ENCODE measurements at regions not wholly inside any gene's neighbourhood (a gene's known extent, or its start where the extent isn't known, plus 50 kb on each side); places are given as distances from the start of the nearest gene placed in this dataset.

DNA sequence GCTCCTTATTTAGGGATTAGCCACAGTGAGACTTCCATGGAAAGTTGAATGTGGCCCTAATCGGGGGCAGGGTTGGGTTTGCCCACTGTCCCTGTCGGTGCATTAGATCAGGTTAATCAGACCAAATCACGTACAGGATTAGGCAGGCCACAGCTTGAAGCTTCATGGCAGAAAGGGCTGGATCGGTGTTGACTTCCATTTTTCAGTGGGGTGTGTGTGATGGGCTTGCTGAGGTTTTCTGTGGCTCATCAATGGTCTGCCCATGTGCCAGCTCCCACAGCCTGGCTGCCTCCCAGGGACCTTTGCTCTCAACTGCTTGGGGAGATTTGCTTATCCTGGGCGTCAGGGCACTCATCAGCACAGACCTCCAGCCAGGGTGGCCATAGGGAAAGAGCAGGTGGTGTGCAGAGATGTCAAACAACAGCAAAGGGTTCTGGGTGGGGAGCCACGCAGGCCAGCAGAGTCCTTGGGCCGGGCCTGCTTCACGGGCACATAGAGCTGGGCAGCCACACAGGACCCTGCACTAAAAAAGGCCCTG is 130.7 kb downstream of the TFAP2C start:
- TF ChIP-seq, protein P1, sequence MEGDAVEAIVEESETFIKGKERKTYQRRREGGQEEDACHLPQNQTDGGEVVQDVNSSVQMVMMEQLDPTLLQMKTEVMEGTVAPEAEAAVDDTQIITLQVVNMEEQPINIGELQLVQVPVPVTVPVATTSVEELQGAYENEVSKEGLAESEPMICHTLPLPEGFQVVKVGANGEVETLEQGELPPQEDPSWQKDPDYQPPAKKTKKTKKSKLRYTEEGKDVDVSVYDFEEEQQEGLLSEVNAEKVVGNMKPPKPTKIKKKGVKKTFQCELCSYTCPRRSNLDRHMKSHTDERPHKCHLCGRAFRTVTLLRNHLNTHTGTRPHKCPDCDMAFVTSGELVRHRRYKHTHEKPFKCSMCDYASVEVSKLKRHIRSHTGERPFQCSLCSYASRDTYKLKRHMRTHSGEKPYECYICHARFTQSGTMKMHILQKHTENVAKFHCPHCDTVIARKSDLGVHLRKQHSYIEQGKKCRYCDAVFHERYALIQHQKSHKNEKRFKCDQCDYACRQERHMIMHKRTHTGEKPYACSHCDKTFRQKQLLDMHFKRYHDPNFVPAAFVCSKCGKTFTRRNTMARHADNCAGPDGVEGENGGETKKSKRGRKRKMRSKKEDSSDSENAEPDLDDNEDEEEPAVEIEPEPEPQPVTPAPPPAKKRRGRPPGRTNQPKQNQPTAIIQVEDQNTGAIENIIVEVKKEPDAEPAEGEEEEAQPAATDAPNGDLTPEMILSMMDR (IDR thresholded peaks at IDR 0.05) = no peak
- TF ChIP-seq ZFX (IDR thresholded peaks at IDR 0.05; ENCODE audit: borderline replicate concordance) = no peak
- no peak overlapping the region for H3K27ac ChIP-seq

DNA sequence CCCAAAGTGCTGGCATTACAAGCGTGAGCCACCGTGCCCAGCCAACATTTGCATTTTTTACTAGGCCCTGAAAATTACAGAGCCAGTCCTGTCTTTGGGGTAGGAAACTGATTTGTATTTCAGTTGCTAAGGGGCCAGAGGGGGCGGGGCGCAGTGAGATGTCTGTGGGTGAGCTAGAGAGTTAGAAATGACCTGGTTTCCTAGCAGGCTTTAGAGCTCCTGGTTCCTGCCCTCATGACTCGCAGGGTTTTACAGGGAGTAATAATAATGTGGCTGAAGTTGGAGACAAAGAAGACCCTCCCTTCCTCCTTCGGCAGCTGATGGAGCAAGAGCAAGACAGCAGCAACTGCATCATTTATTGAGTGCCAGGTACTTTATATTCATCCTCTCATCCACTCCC is 131.5 kb downstream of the TFAP2C start:
- H3K27ac ChIP-seq = no peak overlapping the region
- TF ChIP-seq ZFX (IDR thresholded peaks at IDR 0.05; ENCODE audit: borderline replicate concordance) = no peak
- TF ChIP-seq, protein P1 (IDR thresholded peaks at IDR 0.05) = no peak

DNA sequence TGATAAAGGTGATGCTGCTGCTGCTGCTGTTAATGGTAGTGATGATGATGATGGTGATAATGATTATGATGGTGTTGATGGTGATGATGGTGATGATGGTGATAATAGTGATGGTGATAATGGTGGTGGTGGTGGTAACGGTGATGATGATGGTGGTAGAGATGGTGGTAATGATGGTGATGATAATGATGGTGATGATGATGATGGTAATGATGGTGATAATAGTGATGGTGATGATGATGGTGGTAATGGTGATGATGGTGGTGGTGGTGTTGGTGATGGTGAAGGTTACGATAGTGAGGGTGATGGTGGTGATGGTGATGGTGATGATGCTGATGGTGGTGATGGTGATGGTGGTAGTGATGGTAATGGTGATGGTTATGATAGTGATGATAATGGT is 132.3 kb downstream of the TFAP2C start:
- TF ChIP-seq, protein P1 (IDR thresholded peaks at IDR 0.05) = no peak
- TF ChIP-seq ZFX (IDR thresholded peaks at IDR 0.05; ENCODE audit: borderline replicate concordance) = no peak

DNA sequence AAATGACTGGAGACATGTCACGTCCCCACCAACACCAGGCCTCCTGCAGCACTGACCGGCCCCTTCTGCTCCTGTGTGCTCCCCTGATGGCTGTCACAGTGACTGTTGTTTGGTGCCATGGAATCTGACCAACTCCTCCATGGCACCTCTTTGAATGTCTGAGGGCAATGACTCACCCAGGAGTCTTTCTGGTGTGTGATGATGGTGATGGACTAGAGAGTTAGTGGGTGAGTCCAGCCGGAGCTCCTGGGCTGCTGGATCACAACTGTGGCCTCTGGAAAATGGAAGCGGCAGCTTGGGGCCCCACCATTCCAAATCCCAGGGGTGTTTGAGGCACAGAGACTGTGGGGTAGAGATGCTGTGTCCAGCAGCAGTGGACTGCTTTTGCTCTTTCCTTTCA is 133.3 kb downstream of the TFAP2C start:
- H3K27ac ChIP-seq = no peak overlapping the region
- TF ChIP-seq, protein P1 (IDR thresholded peaks at IDR 0.05) = no peak
- TF ChIP-seq ZFX (IDR thresholded peaks at IDR 0.05; ENCODE audit: borderline replicate concordance) = no peak

More for the DNA sequence above, 132.3 kb downstream of the TFAP2C start:
- no peak overlapping the region for H3K27ac ChIP-seq

DNA sequence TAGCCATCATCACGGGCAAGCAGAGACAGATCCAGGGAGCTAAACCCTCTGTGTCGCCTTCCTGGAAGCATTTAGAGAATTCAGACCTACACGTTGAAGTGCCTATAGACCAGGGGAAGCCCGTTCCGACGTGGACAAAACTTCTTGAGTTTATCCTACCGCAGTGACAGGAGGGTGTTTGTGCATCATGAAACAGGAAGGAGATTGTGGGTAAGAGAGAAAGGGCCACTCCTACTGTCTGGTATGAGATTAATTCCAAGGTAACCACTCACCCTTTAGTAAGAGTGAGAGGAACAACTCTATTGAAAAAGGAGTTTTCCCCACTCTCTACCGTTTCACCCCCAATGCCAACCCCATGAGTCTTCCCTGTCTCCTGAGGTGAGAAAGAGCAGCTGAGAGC is 133.7 kb downstream of the TFAP2C start:
- no peak for TF ChIP-seq ZFX (IDR thresholded peaks at IDR 0.05; ENCODE audit: borderline replicate concordance)
- TF ChIP-seq, protein P1 (IDR thresholded peaks at IDR 0.05) = no peak
- H3K27ac ChIP-seq = no peak overlapping the region

DNA sequence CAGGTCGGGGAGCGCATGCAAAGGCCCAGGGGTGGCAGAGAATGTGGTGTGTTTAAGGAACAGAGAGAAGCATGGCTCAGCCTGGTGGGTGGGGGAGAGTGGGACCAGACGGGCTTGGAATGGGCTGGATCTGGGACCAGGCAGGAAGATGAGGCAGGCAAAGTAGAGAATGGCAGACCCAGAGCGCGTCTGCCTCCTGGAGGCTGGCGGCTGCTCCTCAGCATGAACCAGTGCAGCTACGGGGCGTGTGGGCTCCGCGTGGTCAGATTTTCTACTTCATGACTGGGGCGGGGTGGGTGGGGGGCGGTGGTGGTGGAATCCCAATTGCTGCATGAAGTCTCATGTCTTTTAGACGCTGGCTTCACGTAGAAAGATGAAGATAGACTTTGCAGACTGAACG is 135.6 kb downstream of the TFAP2C start:
- no peak overlapping the region for H3K27ac ChIP-seq
- TF ChIP-seq ZFX (IDR thresholded peaks at IDR 0.05; ENCODE audit: borderline replicate concordance) = no peak
- TF ChIP-seq, protein P1 (IDR thresholded peaks at IDR 0.05) = no peak

DNA sequence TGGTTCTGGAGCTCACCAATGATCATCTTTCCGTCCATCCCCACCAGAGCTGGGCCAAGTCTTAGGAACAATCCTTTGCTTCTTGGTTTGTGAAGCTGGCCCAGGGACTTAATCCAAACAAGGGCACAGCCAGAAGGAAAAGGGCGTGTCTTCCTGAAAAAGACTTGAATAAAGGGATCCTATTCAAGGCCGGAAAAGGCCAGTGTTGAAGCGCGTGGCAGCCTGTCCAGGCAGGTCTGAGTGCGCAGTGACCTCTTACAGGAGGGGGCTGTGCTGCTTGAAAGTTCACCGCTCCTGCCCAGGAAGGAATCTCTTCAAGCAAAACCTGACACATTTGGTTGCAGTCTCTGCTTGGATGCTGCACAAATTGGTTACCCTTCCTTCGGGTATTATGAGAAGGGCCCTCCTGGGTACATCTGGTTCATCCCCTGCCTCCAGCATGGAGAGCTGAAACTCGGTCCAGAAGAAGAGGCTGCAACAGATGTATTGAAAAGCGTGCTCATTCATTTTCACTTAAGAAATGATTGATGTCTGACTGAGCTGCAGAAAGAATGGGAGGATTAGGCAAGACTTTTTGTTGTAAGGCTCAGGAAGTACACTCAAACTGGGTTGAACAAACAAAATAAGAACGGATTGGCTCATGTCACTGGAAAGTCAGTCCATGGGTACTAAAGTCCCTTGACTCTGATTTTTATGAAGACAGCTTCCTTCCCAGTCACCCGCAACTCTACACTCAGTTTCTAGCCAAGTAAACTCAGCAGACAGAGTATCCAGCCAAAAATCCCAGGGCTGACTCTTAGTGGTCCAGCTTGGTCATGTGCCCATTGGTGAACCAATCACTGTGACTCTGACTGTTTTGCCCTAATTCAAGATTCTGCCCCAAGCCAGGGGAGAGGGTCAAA is 136.3 kb downstream of the TFAP2C start:
- no peak overlapping the region for H3K27ac ChIP-seq
- TF ChIP-seq, protein P1 (IDR thresholded peaks at IDR 0.05) = no peak
- no peak for TF ChIP-seq ZFX (IDR thresholded peaks at IDR 0.05; ENCODE audit: borderline replicate concordance)

Data from 22Rv1 (cell line).